GM12891 (cell line): ENCODE measurements at regions not wholly inside any gene's neighbourhood (a gene's known extent, or its start where the extent isn't known, plus 50 kb on each side); places are given as distances from the start of the nearest gene placed in this dataset.

Experiments used
- DNase-seq: peaks from one replicate; pipeline ENCODE4 v3.0.0; 2011; ENCODE audit warnings: low spot score; ENCODE audit not compliant: insufficient read length
- FAIRE-seq: peaks from 2 replicates; lab custom pipeline; 2011; peaks lifted over from hg19 to GRCh38; lab: Jason Lieb, UNC
- PAX5 ChIP-seq: IDR thresholded peaks from 2 replicates; pipeline ENCODE4 v1.6.1; 2011; ENCODE audit warnings: low read length, moderate library complexity, mild to moderate bottlenecking; ENCODE audit not compliant: insufficient read depth, severe bottlenecking
- POLR2A ChIP-seq: IDR thresholded peaks from 2 replicates; pipeline ENCODE4 v1.6.1; 2011; ENCODE audit warnings: low read depth, low read length, control low read depth
- POLR2AphosphoS5 ChIP-seq: IDR thresholded peaks from 2 replicates; pipeline ENCODE4 v1.6.1; 2011; ENCODE audit warnings: low read depth, low read length, control low read depth
- POU2F2 ChIP-seq: IDR thresholded peaks from 2 replicates; pipeline ENCODE4 v1.6.1; 2011; ENCODE audit warnings: low read depth, mild to moderate bottlenecking, control low read depth, low read length, moderate library complexity
- SPI1 ChIP-seq: IDR thresholded peaks from 2 replicates; pipeline ENCODE4 v1.6.1; 2011; ENCODE audit warnings: low read depth, low read length, control low read depth
- TAF1 ChIP-seq: IDR thresholded peaks from 2 replicates; pipeline ENCODE4 v1.6.1; 2011; ENCODE audit warnings: low read depth, low read length, control low read depth

GRCh38 chr5:54645882-54646355 lies 128.4 kb downstream of the SNX18 start:
- DNase-seq = no peak
- FAIRE-seq = no peak
- TF ChIP-seq PAX5 (no peak), POU2F2 (no peak), TAF1 (no peak), SPI1 (no peak), POLR2AphosphoS5 (no peak), POLR2A (no peak)

- FAIRE-seq = no peak
- no peak for TF ChIP-seq TAF1
- no peak for TF ChIP-seq POU2F2
- no peak for TF ChIP-seq POLR2AphosphoS5
- TF ChIP-seq SPI1 = no peak
- TF ChIP-seq POLR2A = no peak
Observed at GRCh38 chr5:54644226-54644625, 126.7 kb downstream of the SNX18 start.

GRCh38 chr5:54643685-54644106 lies 126.1 kb downstream of the SNX18 start:
- FAIRE-seq (no peak), DNase-seq (no peak)
- no peak for TF ChIP-seq TAF1
- TF ChIP-seq PAX5 = no peak
- TF ChIP-seq POLR2A = no peak
- TF ChIP-seq SPI1 = no peak
- TF ChIP-seq POU2F2 = no peak
- no peak for TF ChIP-seq POLR2AphosphoS5

More at GRCh38 chr5:54644226-54644625, 126.7 kb downstream of the SNX18 start:
- no peak for DNase-seq

GRCh38 chr5:54639621-54640020 lies 122.1 kb downstream of the SNX18 start:
- no peak for FAIRE-seq
- TF ChIP-seq SPI1 (no peak), TAF1 (no peak), POLR2A (no peak), POU2F2 (no peak), PAX5 (no peak), POLR2AphosphoS5 (no peak)

GRCh38 chr5:54638106-54638505 lies 120.5 kb downstream of the SNX18 start:
- no peak for FAIRE-seq
- TF ChIP-seq SPI1 (no peak), PAX5 (no peak), TAF1 (no peak), POLR2AphosphoS5 (no peak), POLR2A (no peak), POU2F2 (no peak)
- no peak for DNase-seq

More at GRCh38 chr5:54639621-54640020, 122.1 kb downstream of the SNX18 start:
- no peak for DNase-seq

- DNase-seq (no peak), FAIRE-seq (no peak)
- TF ChIP-seq POLR2A (no peak), POLR2AphosphoS5 (no peak), POU2F2 (no peak), PAX5 (no peak), TAF1 (no peak), SPI1 (no peak)
Observed at GRCh38 chr5:54637654-54638053, 120.1 kb downstream of the SNX18 start.

GRCh38 chr5:54634089-54634488 lies 116.5 kb downstream of the SNX18 start:
- no peak for FAIRE-seq
- TF ChIP-seq PAX5 (no peak), SPI1 (no peak), TAF1 (no peak), POU2F2 (no peak), POLR2A (no peak), POLR2AphosphoS5 (no peak)
- DNase-seq = no peak

GRCh38 chr5:54632131-54632701 lies 114.7 kb downstream of the SNX18 start:
- TF ChIP-seq SPI1 = no peak
- no peak for TF ChIP-seq POLR2A
- no peak for TF ChIP-seq PAX5
- TF ChIP-seq POLR2AphosphoS5 = no peak
- no peak for TF ChIP-seq POU2F2
- TF ChIP-seq TAF1 = no peak
- FAIRE-seq (no peak), DNase-seq (no peak)

- no peak for DNase-seq
- FAIRE-seq = no peak
- TF ChIP-seq TAF1 (no peak), POU2F2 (no peak)
Observed at GRCh38 chr5:54630738-54631359, 113.3 kb downstream of the SNX18 start.

GRCh38 chr5:54629115-54629514 lies 111.6 kb downstream of the SNX18 start:
- DNase-seq = no peak
- TF ChIP-seq POLR2A (no peak), TAF1 (no peak), POU2F2 (no peak), SPI1 (no peak), PAX5 (no peak), POLR2AphosphoS5 (no peak)
- FAIRE-seq = no peak
